Keratinocyte (primary cell): ENCODE measurements at regions not wholly inside any gene's neighbourhood (a gene's known extent, or its start where the extent isn't known, plus 50 kb on each side); places are given as distances from the start of the nearest gene placed in this dataset.

ENCODE experiments used
- EZH2 ChIP-seq: IDR thresholded peaks from one replicate; pipeline ENCODE4 v1.6.1; 2012; ENCODE audit warnings: inconsistent platforms, mild to moderate bottlenecking, low read length, moderate library complexity
- TF ChIP-seq, protein P1 (sequence below), 3 experiments: IDR thresholded peaks in 1 of 3; conservative IDR thresholded peaks in 1 of 3; optimal IDR thresholded peaks in 1 of 3; 2 replicates in 2 of 3; 3 replicates in 1 of 3; pipeline versions ENCODE3 to v1.5.1; 2011; ENCODE audit warnings: low read length in 3 of 3, mild to moderate bottlenecking in 3 of 3, moderate library complexity in 2 of 3, control low read depth in 1 of 3, inconsistent platforms in 1 of 3; ENCODE audit not compliant: insufficient read depth in 2 of 3; ENCODE audit errors: extremely low read depth in 1 of 3

DNA sequence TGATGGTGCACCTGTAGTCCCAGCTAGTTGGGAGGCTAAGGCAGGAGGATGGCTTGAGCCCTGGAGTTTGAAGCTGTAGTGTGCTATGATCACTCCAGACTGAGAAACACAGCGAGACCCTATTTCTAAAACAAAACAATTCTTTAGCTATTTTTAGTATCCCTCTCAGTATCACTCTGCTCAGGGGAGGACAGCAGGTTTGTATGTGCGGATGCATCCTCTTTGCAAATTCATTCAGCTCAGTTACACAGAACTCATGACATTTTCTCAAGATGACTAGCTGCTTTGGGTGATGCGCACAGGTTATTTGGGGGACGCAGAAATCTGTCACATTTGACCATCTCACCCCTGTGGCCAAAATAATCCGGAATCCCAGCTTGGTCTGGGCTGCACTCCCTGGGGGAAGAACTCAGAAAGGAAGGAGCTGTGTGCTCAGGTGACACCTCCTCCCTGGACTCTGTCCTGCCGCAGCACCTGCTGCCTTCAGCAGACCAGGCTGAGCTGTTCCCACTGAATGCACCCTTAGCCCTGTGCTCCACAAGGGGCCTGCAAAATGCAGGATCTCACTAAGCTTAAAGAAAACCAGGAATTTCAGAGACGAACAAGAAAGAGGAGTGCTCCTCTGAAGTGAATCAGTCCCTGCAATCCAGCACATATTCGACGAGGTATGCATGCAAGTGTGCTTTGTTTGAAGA, 89.5 kb upstream of the PGBD5 start:
- no peak for TF ChIP-seq EZH2
- TF ChIP-seq, protein P1, sequence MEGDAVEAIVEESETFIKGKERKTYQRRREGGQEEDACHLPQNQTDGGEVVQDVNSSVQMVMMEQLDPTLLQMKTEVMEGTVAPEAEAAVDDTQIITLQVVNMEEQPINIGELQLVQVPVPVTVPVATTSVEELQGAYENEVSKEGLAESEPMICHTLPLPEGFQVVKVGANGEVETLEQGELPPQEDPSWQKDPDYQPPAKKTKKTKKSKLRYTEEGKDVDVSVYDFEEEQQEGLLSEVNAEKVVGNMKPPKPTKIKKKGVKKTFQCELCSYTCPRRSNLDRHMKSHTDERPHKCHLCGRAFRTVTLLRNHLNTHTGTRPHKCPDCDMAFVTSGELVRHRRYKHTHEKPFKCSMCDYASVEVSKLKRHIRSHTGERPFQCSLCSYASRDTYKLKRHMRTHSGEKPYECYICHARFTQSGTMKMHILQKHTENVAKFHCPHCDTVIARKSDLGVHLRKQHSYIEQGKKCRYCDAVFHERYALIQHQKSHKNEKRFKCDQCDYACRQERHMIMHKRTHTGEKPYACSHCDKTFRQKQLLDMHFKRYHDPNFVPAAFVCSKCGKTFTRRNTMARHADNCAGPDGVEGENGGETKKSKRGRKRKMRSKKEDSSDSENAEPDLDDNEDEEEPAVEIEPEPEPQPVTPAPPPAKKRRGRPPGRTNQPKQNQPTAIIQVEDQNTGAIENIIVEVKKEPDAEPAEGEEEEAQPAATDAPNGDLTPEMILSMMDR (optimal IDR thresholded peaks at IDR 0.05 in 1 of 3, IDR thresholded peaks at IDR 0.05 in 1 of 3, conservative IDR thresholded peaks at IDR 0.05 in 1 of 3; ENCODE audit: extremely low read depth in 1 of 3, insufficient read depth in 2 of 3, low read length in 3 of 3) = no peak
